Endothelial cell (in vitro differentiated cells): ENCODE measurements at regions not wholly inside any gene's neighbourhood (a gene's known extent, or its start where the extent isn't known, plus 50 kb on each side); places are given as distances from the start of the nearest gene placed in this dataset.

Experiments used
- DNase-seq: peaks from one replicate; pipeline ENCODE4 v3.0.0; 2021; ENCODE audit warnings: low spot score
- H3K27ac Mint-ChIP-seq: one replicate; pipeline ENCODE4 v1.8.0; 2021; ENCODE audit warnings: mixed read lengths, inconsistent platforms; ENCODE audit not compliant: unreplicated experiment
- H3K27me3 Mint-ChIP-seq: one replicate; pipeline ENCODE4 v1.8.0; 2021; ENCODE audit warnings: mild to moderate bottlenecking, moderate library complexity, mixed read lengths, inconsistent platforms; ENCODE audit not compliant: unreplicated experiment
- H3K36me3 Mint-ChIP-seq: one replicate; pipeline ENCODE4 v1.8.0; 2021; ENCODE audit warnings: mild to moderate bottlenecking, low read depth, mixed read lengths, inconsistent platforms; ENCODE audit not compliant: unreplicated experiment
- H3K4me1 Mint-ChIP-seq: one replicate; pipeline ENCODE4 v1.8.0; 2021; ENCODE audit warnings: mild to moderate bottlenecking, mixed read lengths, inconsistent platforms; ENCODE audit not compliant: unreplicated experiment
- H3K4me3 Mint-ChIP-seq: one replicate; pipeline ENCODE4 v1.8.0; 2021; ENCODE audit warnings: mild to moderate bottlenecking, mixed read lengths, inconsistent platforms; ENCODE audit not compliant: unreplicated experiment
- H3K9me3 Mint-ChIP-seq: one replicate; pipeline ENCODE4 v1.8.0; 2021; ENCODE audit warnings: mixed read lengths, inconsistent platforms; ENCODE audit not compliant: unreplicated experiment
- CTCF ChIP-seq: fragments of 200-600 bp; sonication (generic); IDR thresholded peaks from one replicate; pipeline ENCODE4 v1.5.0; 2021; ENCODE audit warnings: antibody characterized with exemption; ENCODE audit not compliant: unreplicated experiment

- H3K27ac Mint-ChIP-seq, result peak overlapping the region; percentile 58
- no peak for DNase-seq
- TF ChIP-seq CTCF, result no peak
These were observed 76.6 kb upstream of the QRFPR start for GRCh38 chr4:121457278-121457875.

GRCh38 chr4:121455285-121455684, 74.5 kb upstream of the QRFPR start:
- Mint-ChIP-seq H3K36me3 (no peaks in the 10 kb centered on the region), H3K9me3 (no peaks in the 10 kb centered on the region), H3K4me3 (no peak overlapping the region), H3K4me1 (peaks cover 49% of the 10 kb centered on the region), H3K27ac (peak overlapping the region; percentile 93), H3K27me3 (peaks cover 4% of the 10 kb centered on the region)
- no peak for DNase-seq
- no peak for TF ChIP-seq CTCF

More at GRCh38 chr4:121457278-121457875, 76.6 kb upstream of the QRFPR start:
- Mint-ChIP-seq H3K4me1 (peaks cover 60% of the 10 kb centered on the region), H3K9me3 (no peaks in the 10 kb centered on the region), H3K36me3 (no peaks in the 10 kb centered on the region), H3K27me3 (peaks cover 4% of the 10 kb centered on the region), H3K4me3 (no peak overlapping the region)

- Mint-ChIP-seq H3K27me3 (peaks cover 4% of the 10 kb centered on the region), H3K36me3 (no peaks in the 10 kb centered on the region), H3K4me1 (peaks cover 47% of the 10 kb centered on the region), H3K27ac (peak overlapping the region; percentile 93), H3K9me3 (no peaks in the 10 kb centered on the region), H3K4me3 (no peak overlapping the region)
- DNase-seq, result peak; percentile 40
- no peak for TF ChIP-seq CTCF
These were observed 73.6 kb upstream of the QRFPR start for GRCh38 chr4:121454251-121454979.

- TF ChIP-seq CTCF, result no peak
- H3K27me3 Mint-ChIP-seq, result peaks cover 4% of the 10 kb centered on the region
- DNase-seq, result no peak
- H3K4me1 Mint-ChIP-seq, result peaks cover 41% of the 10 kb centered on the region
- H3K27ac Mint-ChIP-seq, result no peak overlapping the region
- H3K9me3 Mint-ChIP-seq, result no peaks in the 10 kb centered on the region
- no peaks in the 10 kb centered on the region for H3K36me3 Mint-ChIP-seq
- no peak overlapping the region for H3K4me3 Mint-ChIP-seq
These were observed 70.5 kb upstream of the QRFPR start for GRCh38 chr4:121451310-121451709.

GRCh38 chr4:121449416-121449815, 68.6 kb upstream of the QRFPR start:
- Mint-ChIP-seq H3K36me3 (no peaks in the 10 kb centered on the region), H3K27ac (no peak overlapping the region), H3K9me3 (no peaks in the 10 kb centered on the region), H3K4me3 (no peak overlapping the region), H3K4me1 (peaks cover 24% of the 10 kb centered on the region), H3K27me3 (no peaks in the 10 kb centered on the region)
- TF ChIP-seq CTCF, result no peak
- no peak for DNase-seq
